IPS-15b (cell line): ENCODE measurements at regions not wholly inside any gene's neighbourhood (a gene's known extent, or its start where the extent isn't known, plus 50 kb on each side); places are given as distances from the start of the nearest gene placed in this dataset.
"Not testable (repeated sequence)": the region's sequence is repeated elsewhere in the genome, so short reads cannot be mapped to it uniquely, and the experiment has no call there.

ENCODE experiments used
- H3K27me3 ChIP-seq: one replicate; pipeline ENCODE4 v1.6.1; 2013; ENCODE audit warnings: low read length; ENCODE audit not compliant: control insufficient read depth, insufficient read depth
- H3K36me3 ChIP-seq: one replicate; pipeline ENCODE4 v1.6.1; 2013; ENCODE audit warnings: low read length; ENCODE audit not compliant: control insufficient read depth, insufficient read depth
- H3K4me1 ChIP-seq: one replicate; pipeline ENCODE4 v1.6.1; 2013; ENCODE audit warnings: mild to moderate bottlenecking, low read length; ENCODE audit not compliant: control insufficient read depth, insufficient read depth
- H3K4me3 ChIP-seq: one replicate; pipeline ENCODE4 v1.5.1; 2013; ENCODE audit warnings: low read depth, low read length
- H3K9ac ChIP-seq: one replicate; pipeline ENCODE4 v1.6.1; 2013; ENCODE audit warnings: low read depth, mild to moderate bottlenecking, low read length
- H3K9me3 ChIP-seq: one replicate; pipeline ENCODE4 v1.6.1; 2013; ENCODE audit warnings: mild to moderate bottlenecking, low read length; ENCODE audit not compliant: control insufficient read depth, insufficient read depth

- Histone ChIP-seq H3K9ac (no peak overlapping the region), H3K9me3 (no peaks in the 10 kb centered on the region), H3K27me3 (no peaks in the 10 kb centered on the region), H3K36me3 (no peaks in the 10 kb centered on the region), H3K4me3 (no peak overlapping the region), H3K4me1 (no peaks in the 10 kb centered on the region)
Observed at GRCh38 chrX:28408017-28408723, 179.1 kb upstream of the IL1RAPL1 start.

DNA sequence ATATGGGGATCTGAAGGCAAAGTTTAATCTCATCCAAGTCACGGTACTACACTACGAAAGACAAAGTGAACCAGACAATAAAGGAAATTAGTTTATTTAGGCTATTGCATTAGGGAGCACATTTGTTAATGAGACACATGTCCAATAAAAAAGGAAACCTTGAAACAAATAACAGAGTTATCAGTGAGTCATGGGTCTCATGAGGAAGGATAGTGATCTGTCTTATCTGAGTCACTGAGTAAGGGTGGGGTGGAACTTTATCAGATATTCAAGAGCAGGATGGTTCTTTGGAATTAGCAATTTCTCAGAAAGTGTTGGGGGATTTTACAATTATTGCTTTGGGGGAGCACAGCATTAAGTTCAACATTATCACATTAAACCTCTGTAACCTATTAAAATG is 188.9 kb upstream of the IL1RAPL1 start:
- Histone ChIP-seq H3K9ac (no peak overlapping the region), H3K36me3 (no peaks in the 10 kb centered on the region), H3K4me3 (no peak overlapping the region), H3K9me3 (no peaks in the 10 kb centered on the region), H3K27me3 (no peaks in the 10 kb centered on the region), H3K4me1 (no peaks in the 10 kb centered on the region)

DNA sequence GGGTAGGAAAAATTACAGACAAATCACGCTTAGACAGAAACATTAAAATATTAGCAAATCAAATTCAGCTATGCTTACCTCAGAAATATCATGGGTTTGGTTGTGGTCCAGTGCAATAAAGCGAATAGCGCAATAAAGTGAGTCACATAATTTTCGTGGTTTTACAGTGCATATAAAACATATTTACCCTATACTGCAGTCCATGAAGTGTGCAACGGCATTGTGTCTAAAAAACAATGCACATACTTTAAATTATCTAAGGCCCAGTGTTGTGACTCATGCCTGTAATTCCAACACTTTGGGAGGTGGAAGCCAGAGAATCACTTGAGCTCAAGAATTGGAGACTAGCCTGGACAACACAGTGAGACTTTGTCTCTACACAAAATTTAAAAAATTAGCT is 195.7 kb upstream of the IL1RAPL1 start:
- H3K36me3 ChIP-seq: no peaks in the 10 kb centered on the region
- H3K4me1 ChIP-seq: no peaks in the 10 kb centered on the region
- H3K9me3 ChIP-seq: no peaks in the 10 kb centered on the region
- H3K4me3 ChIP-seq: no peak overlapping the region
- no peak overlapping the region for H3K9ac ChIP-seq
- no peaks in the 10 kb centered on the region for H3K27me3 ChIP-seq

DNA sequence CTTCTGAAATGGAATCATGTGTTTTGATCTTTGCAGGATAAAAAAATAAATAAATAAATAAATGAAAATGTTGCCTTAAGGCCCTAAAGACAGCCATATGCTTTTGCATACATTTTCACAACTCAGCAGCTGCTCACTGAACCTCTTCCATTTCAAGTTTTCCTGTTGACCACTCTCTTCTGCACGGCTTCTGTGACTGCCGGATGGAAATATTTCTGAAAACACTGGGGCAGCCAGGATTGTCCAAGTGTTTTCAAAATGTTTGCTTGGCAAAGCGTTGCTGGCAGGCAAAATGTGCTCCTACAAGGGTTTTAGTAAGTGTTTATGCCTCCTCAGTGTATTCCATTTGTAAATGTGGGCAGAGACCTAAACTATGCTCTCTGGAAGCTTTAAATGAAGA is 208.1 kb upstream of the IL1RAPL1 start:
- Histone ChIP-seq H3K4me3 (no peak overlapping the region), H3K27me3 (no peaks in the 10 kb centered on the region), H3K36me3 (no peaks in the 10 kb centered on the region), H3K9ac (no peak overlapping the region), H3K9me3 (no peaks in the 10 kb centered on the region), H3K4me1 (no peaks in the 10 kb centered on the region)

DNA sequence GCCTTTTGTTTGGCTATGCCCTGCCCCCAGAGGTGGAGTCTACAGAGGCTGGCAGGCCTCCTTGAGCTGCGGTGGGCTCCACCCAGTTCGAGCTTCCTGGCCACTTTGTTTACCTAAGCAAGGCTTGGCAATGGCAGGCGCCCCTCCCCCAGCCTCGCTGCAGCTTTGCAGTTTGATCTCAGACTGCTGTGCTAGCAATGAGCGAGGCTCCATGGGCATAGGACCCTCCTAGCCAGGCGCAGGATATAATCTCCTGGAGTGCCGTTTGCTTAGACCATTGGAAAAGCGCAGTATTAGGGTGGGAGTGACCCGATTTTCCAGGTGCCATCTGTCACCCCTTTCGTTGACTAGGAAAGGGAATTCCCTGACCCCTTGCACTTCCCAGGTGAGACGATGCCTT is 219.6 kb upstream of the IL1RAPL1 start:
- H3K4me3 ChIP-seq, H3K9me3 ChIP-seq, H3K9ac ChIP-seq, H3K4me1 ChIP-seq, H3K36me3 ChIP-seq, H3K27me3 ChIP-seq: not testable (repeated sequence)

DNA sequence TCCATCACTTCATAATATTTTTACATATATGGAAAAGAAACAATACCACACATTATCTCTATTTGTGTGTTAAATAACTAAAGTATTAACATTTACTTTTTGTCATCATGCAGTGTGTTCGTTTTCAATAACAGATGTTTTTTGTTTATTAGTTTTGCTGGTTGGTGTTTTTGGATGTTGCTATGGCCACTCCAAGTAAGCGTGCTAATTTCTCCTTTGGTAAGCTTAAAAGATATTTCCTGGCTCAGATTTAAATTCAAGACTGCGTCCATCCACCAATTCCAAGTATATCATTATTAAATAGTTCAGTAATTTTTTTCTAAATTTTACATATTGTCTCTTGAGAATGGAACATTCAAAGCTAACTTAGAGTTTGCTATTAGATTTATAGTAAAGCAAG is 235.4 kb upstream of the IL1RAPL1 start:
- no peaks in the 10 kb centered on the region for H3K9me3 ChIP-seq

GRCh38 chrX:28349888-28350287 is 237.4 kb upstream of the IL1RAPL1 start:
- Histone ChIP-seq H3K9ac (no peak overlapping the region), H3K4me1 (no peaks in the 10 kb centered on the region), H3K4me3 (no peak overlapping the region), H3K27me3 (no peaks in the 10 kb centered on the region), H3K36me3 (no peaks in the 10 kb centered on the region), H3K9me3 (no peaks in the 10 kb centered on the region)

More for the DNA sequence above, 235.4 kb upstream of the IL1RAPL1 start:
- Histone ChIP-seq H3K9ac (no peak overlapping the region), H3K4me3 (no peak overlapping the region), H3K27me3 (no peaks in the 10 kb centered on the region), H3K4me1 (no peaks in the 10 kb centered on the region), H3K36me3 (no peaks in the 10 kb centered on the region)

DNA sequence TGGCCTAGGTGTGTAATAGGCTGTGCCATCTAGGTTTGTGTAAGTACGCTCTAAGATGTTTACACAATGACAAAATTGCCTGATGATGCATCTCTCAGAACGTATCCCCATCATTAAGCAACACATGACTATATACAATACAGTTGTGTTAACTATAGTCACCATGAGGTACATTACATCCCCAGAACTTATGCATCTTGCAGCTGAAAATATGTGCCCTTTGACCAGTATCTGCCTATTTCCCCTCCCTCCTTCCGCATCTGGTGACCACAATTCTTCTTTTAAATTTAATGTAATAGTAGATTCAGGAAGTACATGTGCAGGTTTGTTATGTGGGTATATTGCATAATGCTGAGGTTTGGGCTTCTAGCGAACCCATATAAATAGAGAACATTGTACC is 239.8 kb upstream of the IL1RAPL1 start:
- Histone ChIP-seq H3K4me1 (no peaks in the 10 kb centered on the region), H3K9ac (no peak overlapping the region), H3K9me3 (no peaks in the 10 kb centered on the region), H3K4me3 (no peak overlapping the region), H3K27me3 (no peaks in the 10 kb centered on the region), H3K36me3 (no peaks in the 10 kb centered on the region)

DNA sequence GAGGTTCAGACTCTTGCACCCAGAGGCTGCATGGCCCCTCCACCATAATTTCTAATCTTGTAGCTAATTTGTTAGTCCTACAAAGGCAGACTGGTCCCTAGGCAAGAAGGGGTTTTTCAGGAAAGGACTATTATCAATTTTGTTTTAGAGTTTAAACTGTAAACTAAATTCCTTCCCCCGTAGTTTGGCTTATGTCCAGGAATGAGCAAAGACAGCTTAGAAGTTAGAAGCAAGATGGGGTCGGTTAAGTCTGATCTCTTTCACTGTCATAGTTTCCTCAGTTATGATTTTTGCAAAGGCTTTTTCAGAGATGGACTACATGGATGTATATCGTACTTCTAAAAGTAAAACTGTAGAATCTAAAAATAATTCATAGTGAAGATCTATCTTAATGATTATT is 258.1 kb upstream of the IL1RAPL1 start:
- Histone ChIP-seq H3K4me1 (peaks cover 17% of the 10 kb centered on the region), H3K27me3 (peaks cover 20% of the 10 kb centered on the region), H3K4me3 (no peak overlapping the region), H3K36me3 (no peaks in the 10 kb centered on the region), H3K9me3 (no peaks in the 10 kb centered on the region), H3K9ac (no peak overlapping the region)

- Histone ChIP-seq H3K36me3 (no peaks in the 10 kb centered on the region), H3K4me3 (no peak overlapping the region), H3K27me3 (peaks cover 43% of the 10 kb centered on the region), H3K4me1 (peaks cover 35% of the 10 kb centered on the region), H3K9ac (no peak overlapping the region), H3K9me3 (no peaks in the 10 kb centered on the region)
Observed at GRCh38 chrX:28324321-28324721, 262.9 kb upstream of the IL1RAPL1 start.

DNA sequence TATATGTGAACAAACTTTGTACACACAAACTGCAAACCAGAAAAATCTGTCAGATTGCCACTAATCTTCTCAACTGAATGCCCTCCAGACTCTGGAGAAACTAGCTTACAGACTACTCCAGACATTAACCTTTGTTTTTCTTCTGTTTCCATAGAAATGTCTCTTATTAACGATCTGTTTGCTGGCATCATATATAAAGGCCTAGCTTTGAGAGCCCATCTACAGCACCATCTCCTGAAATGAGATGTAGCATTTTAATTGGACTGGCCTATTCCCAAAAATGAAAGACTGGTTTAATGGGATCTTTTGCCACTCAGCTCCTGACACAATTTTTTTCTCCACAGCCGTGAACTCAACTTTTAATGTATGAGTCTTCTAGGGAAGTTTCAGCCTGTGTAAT is 266.0 kb upstream of the IL1RAPL1 start:
- Histone ChIP-seq H3K9ac (no peak overlapping the region), H3K27me3 (peaks cover 38% of the 10 kb centered on the region), H3K4me1 (peaks cover 31% of the 10 kb centered on the region), H3K9me3 (no peaks in the 10 kb centered on the region), H3K4me3 (no peak overlapping the region), H3K36me3 (no peaks in the 10 kb centered on the region)

GRCh38 chrX:28312965-28313364 is 274.3 kb upstream of the IL1RAPL1 start:
- Histone ChIP-seq H3K36me3 (no peaks in the 10 kb centered on the region), H3K27me3 (no peaks in the 10 kb centered on the region), H3K9me3 (no peaks in the 10 kb centered on the region), H3K9ac (no peak overlapping the region), H3K4me1 (no peaks in the 10 kb centered on the region), H3K4me3 (no peak overlapping the region)
